ENCODE measurements at regions not wholly inside any gene's neighbourhood (a gene's known extent, or its start where the extent isn't known, plus 50 kb on each side); places are given as distances from the start of the nearest gene placed in this dataset.

GRCh38 chr1:239458144-239458500 is 71.8 kb downstream of the CHRM3 start:
- no peak overlapping the region for H3K27ac ChIP-seq (ENCODE audit: low read depth, low read length)
- no peak for FAIRE-seq

More at GRCh38 chr1:239458144-239458500, 71.8 kb downstream of the CHRM3 start:
- H3K4me2 ChIP-seq (ENCODE audit: insufficient read depth in 1 of 2, low read depth in 2 of 2, low read length in 2 of 2) = no peak overlapping the region
- H2AFZ ChIP-seq (ENCODE audit: low read length) = no peak overlapping the region
- DNase-seq (ENCODE audit: low read depth in 1 of 2, low spot score in 2 of 2) = no peak
- no peaks in the 10 kb centered on the region; a peak in 1 of 4 replicates for H3K79me2 ChIP-seq (ENCODE audit: control insufficient read depth in 1 of 2, insufficient read depth in 2 of 2, low read length in 2 of 2)
- no peak overlapping the region for H3K14ac ChIP-seq (ENCODE audit: insufficient read length)
- TF ChIP-seq SUZ12 (IDR thresholded peaks at IDR 0.05; ENCODE audit: low read length) (no peak), E2F6 (IDR thresholded peaks at IDR 0.05) (no peak), POLR2A (IDR thresholded peaks at IDR 0.05; ENCODE audit: control extremely low read depth in 1 of 2, low read depth in 2 of 2, low read length in 2 of 2) (no peak), USF2 (IDR thresholded peaks at IDR 0.05; ENCODE audit: low read length) (no peak), CHD2 (IDR thresholded peaks at IDR 0.05; ENCODE audit: low read length) (no peak), MAX (IDR thresholded peaks at IDR 0.05) (no peak)
- no peak overlapping the region for H3K18ac ChIP-seq (ENCODE audit: extremely low read depth, low read length)
- H3K4me3 ChIP-seq (ENCODE audit: extremely low read depth in 1 of 4, insufficient read depth in 2 of 4, low read depth in 3 of 4, low read length in 4 of 4) = no peak overlapping the region
- H2BK120ac ChIP-seq (replicated peaks; ENCODE audit: low read depth, low read length) = no peak overlapping the region
- WGBS, 2 experiments (ENCODE audit: extremely low coverage in 1 of 2, insufficient coverage in 1 of 2, insufficient read length in 1 of 2, insufficient replicate concordance in 2 of 2, low coverage in 1 of 2, low lambda C conversion rate in 2 of 2, missing lambda C conversion rate in 1 of 2) = 68% methylated on average over 4 of the region's 4 CpGs; no CpG with 5 or more reads in 1 of the 2 experiments
- no peaks in the 10 kb centered on the region; a peak in 1 of 7 replicates for H3K4me1 ChIP-seq (replicated peaks in 1 of 4; ENCODE audit: control insufficient read depth in 3 of 4, insufficient read depth in 4 of 4, low read length in 3 of 4)
- H4K8ac ChIP-seq (ENCODE audit: extremely low read depth, insufficient read depth, low read length) = no peak overlapping the region
- H3K23ac ChIP-seq (ENCODE audit: insufficient read length) = no peak overlapping the region
- H3K23me2 ChIP-seq (ENCODE audit: low read depth, low read length) = no peaks in the 10 kb centered on the region
- peaks cover 8 to 13% of the 10 kb centered on the region in 2 experiments; a peak in 3 of 4 replicates for H3K9me3 ChIP-seq (ENCODE audit: insufficient read depth in 2 of 2, low read depth in 1 of 2, low read length in 1 of 2)
- no peak overlapping the region for H3K9ac ChIP-seq (replicated peaks in 1 of 4; ENCODE audit: extremely low read depth in 1 of 4, low read depth in 3 of 4, low read length in 3 of 4)
- no peak overlapping the region for H2BK5ac ChIP-seq (ENCODE audit: low read depth, low read length)
- no peak overlapping the region for H2BK12ac ChIP-seq (ENCODE audit: low read depth, low read length)
- H2AK5ac ChIP-seq (ENCODE audit: low read depth, low read length) = no peak overlapping the region
- no peak overlapping the region for H2BK15ac ChIP-seq (ENCODE audit: low read length)
- H4K20me1 ChIP-seq (replicated peaks in 1 of 2; ENCODE audit: control insufficient read depth in 1 of 2, insufficient read depth in 2 of 2, low read length in 2 of 2) = no peaks in the 10 kb centered on the region
- H3K56ac ChIP-seq (replicated peaks; ENCODE audit: insufficient read length, low read depth, low read length) = no peak overlapping the region
- ChIA-PET POLR2A (ENCODE audit: partially characterized antibody) (no interaction called here), CTCF (ENCODE audit: partially characterized antibody) (interaction anchor here (1.1 kb wide), 1 partner anchor 360 kb away, joined by 3 read pairs; no protein-coding TSS in a partner anchor)
- H3K36me3 ChIP-seq (ENCODE audit: control insufficient read depth in 2 of 4, insufficient read depth in 4 of 4, low read length in 3 of 4) = 0 out of 8 replicates have a peak, but pooled peaks cover 0 to 2% (median 0%) of the 10 kb centered on the region in 4 experiments
- no peak overlapping the region for H3K4ac ChIP-seq (replicated peaks; ENCODE audit: insufficient read length, low read depth, low read length)
- H4K91ac ChIP-seq (replicated peaks; ENCODE audit: insufficient read length, low read length) = no peak overlapping the region
- no peak overlapping the region for H2BK20ac ChIP-seq (ENCODE audit: low read length)
- H4K5ac ChIP-seq (ENCODE audit: insufficient read length, low read depth, low read length) = no peak overlapping the region
- no peaks in the 10 kb centered on the region for H3K79me1 ChIP-seq (ENCODE audit: low read depth, low read length)
- H3K27me3 ChIP-seq (replicated peaks in 1 of 4; ENCODE audit: control insufficient read depth in 3 of 4, extremely low read depth in 1 of 4, insufficient read depth in 3 of 4, low read length in 3 of 4) = no peaks in the 10 kb centered on the region

All from H1 (cell line).